H1 (cell line): ENCODE measurements at regions not wholly inside any gene's neighbourhood (a gene's known extent, or its start where the extent isn't known, plus 50 kb on each side); places are given as distances from the start of the nearest gene placed in this dataset.

Source experiments
- CTCF ChIA-PET: fragments of 300-600 bp; sonication (Branson Sonifier 250); formaldehyde crosslinking; loops from one replicate; lab custom pipeline; 2021; ENCODE audit not compliant: partially characterized antibody; lab: Charles Lee
- POLR2A ChIA-PET: fragments of 300-600 bp; sonication (Branson Sonifier 250); formaldehyde crosslinking; loops from one replicate; lab custom pipeline; 2021; ENCODE audit warnings: inconsistent platforms; ENCODE audit not compliant: partially characterized antibody; lab: Charles Lee
- DNase-seq, 2 experiments: peaks; one replicate each; pipeline versions ENCODE4 v3.0.0 to v3.0.0-alpha.2; 2010 to 2022; ENCODE audit warnings: low spot score in 2 of 2, low read depth in 1 of 2, mixed read lengths in 1 of 2
- FAIRE-seq: peaks from 2 replicates; lab custom pipeline; 2011; peaks lifted over from hg19 to GRCh38; lab: Jason Lieb, UNC
- H2AFZ ChIP-seq: 2 replicates; pipeline ENCODE4 v1.8.1; 2012; ENCODE audit warnings: low read length, inconsistent platforms
- H2AK5ac ChIP-seq: 2 replicates; pipeline ENCODE4 v1.6.1; 2013; ENCODE audit warnings: low read depth, low read length
- H2BK120ac ChIP-seq: replicated peaks from 2 replicates; pipeline ENCODE3; 2013; ENCODE audit warnings: low read depth, low read length, inconsistent platforms
- H2BK12ac ChIP-seq: 2 replicates; pipeline ENCODE4 v1.6.1; 2013; ENCODE audit warnings: low read depth, low read length
- H2BK15ac ChIP-seq: 2 replicates; pipeline ENCODE4 v1.6.1; 2013; ENCODE audit warnings: low read length
- H2BK20ac ChIP-seq: 2 replicates; pipeline ENCODE4 v1.6.1; 2013; ENCODE audit warnings: low read length
- H2BK5ac ChIP-seq: 2 replicates; pipeline ENCODE4 v1.6.1; 2013; ENCODE audit warnings: low read depth, low read length
- H3K14ac ChIP-seq: 2 replicates; pipeline ENCODE4 v1.6.1; 2013; ENCODE audit warnings: inconsistent platforms; ENCODE audit not compliant: insufficient read length
- H3K18ac ChIP-seq: 2 replicates; pipeline ENCODE4 v1.6.1; 2013; ENCODE audit warnings: low read length; ENCODE audit errors: extremely low read depth
- H3K23ac ChIP-seq: 2 replicates; pipeline ENCODE4 v1.6.1; 2013; ENCODE audit warnings: inconsistent platforms; ENCODE audit not compliant: insufficient read length
- H3K23me2 ChIP-seq: 2 replicates; pipeline ENCODE4 v1.6.1; 2013; ENCODE audit warnings: low read depth, low read length
- H3K27ac ChIP-seq: 2 replicates; pipeline ENCODE4 v1.6.1; 2011; ENCODE audit warnings: low read depth, low read length, inconsistent platforms
- H3K27me3 ChIP-seq, 4 experiments: replicated peaks in 1 of 4; 1 replicate in 1 of 4; 2 replicates in 3 of 4; pipeline versions ENCODE4 v1.6.1 to v1.8.1; 2011 to 2013; ENCODE audit warnings: low read length in 3 of 4, mild to moderate bottlenecking in 3 of 4, inconsistent platforms in 2 of 4, mixed read lengths in 2 of 4, moderate library complexity in 1 of 4; ENCODE audit not compliant: control insufficient read depth in 3 of 4, insufficient read depth in 3 of 4; ENCODE audit errors: extremely low read depth in 1 of 4
- H3K36me3 ChIP-seq, 4 experiments: 2 replicates each; pipeline versions ENCODE4 v1.6.1 to v1.8.1; 2011 to 2013; ENCODE audit warnings: mild to moderate bottlenecking in 4 of 4, low read length in 3 of 4, moderate library complexity in 2 of 4, control low read depth in 1 of 4, inconsistent platforms in 1 of 4; ENCODE audit not compliant: insufficient read depth in 4 of 4, control insufficient read depth in 2 of 4
- H3K4ac ChIP-seq: replicated peaks from 2 replicates; pipeline ENCODE3; 2013; ENCODE audit warnings: low read length, low read depth, mixed read lengths, inconsistent platforms; ENCODE audit not compliant: insufficient read length
- H3K4me1 ChIP-seq, 4 experiments: replicated peaks in 1 of 4; 1 replicate in 1 of 4; 2 replicates in 3 of 4; pipeline versions ENCODE4 v1.6.1 to v1.8.1; 2011 to 2013; ENCODE audit warnings: low read length in 3 of 4, inconsistent platforms in 2 of 4, mixed read lengths in 1 of 4; ENCODE audit not compliant: insufficient read depth in 4 of 4, control insufficient read depth in 3 of 4
- H3K4me2 ChIP-seq, 2 experiments: 2 replicates each; pipeline versions ENCODE4 v1.6.1 to v1.8.1; 2011 to 2013; ENCODE audit warnings: low read depth in 2 of 2, low read length in 2 of 2, control low read depth in 1 of 2, inconsistent platforms in 1 of 2, mild to moderate bottlenecking in 1 of 2; ENCODE audit not compliant: insufficient read depth in 1 of 2
- H3K4me3 ChIP-seq, 4 experiments: fragments of 200-600, 300-600 bp in 1 of 4; sonication (generic), shearing (Covaris generic), sonication (Bioruptor Twin) in 1 of 4; 2 replicates each; pipeline versions ENCODE4 v1.5.1 to v1.8.1; 2011 to 2016; ENCODE audit warnings: low read length in 4 of 4, low read depth in 3 of 4, control low read depth in 2 of 4, inconsistent platforms in 2 of 4, mild to moderate bottlenecking in 2 of 4, mixed read lengths in 1 of 4, moderate library complexity in 1 of 4; ENCODE audit not compliant: insufficient read depth in 2 of 4; ENCODE audit errors: extremely low read depth in 1 of 4
- H3K56ac ChIP-seq: replicated peaks from 2 replicates; pipeline ENCODE3; 2013; ENCODE audit warnings: low read depth, mild to moderate bottlenecking, mixed read lengths, low read length, inconsistent platforms; ENCODE audit not compliant: insufficient read length
- H3K79me1 ChIP-seq: 2 replicates; pipeline ENCODE4 v1.6.1; 2013; ENCODE audit warnings: low read depth, low read length, control low read depth
- H3K79me2 ChIP-seq, 2 experiments: 2 replicates each; pipeline versions ENCODE4 v1.6.1 to v1.8.1; 2012 to 2013; ENCODE audit warnings: low read length in 2 of 2, mild to moderate bottlenecking in 2 of 2, inconsistent platforms in 1 of 2; ENCODE audit not compliant: insufficient read depth in 2 of 2, control insufficient read depth in 1 of 2
- H3K9ac ChIP-seq, 4 experiments: replicated peaks in 1 of 4; 1 replicate in 1 of 4; 2 replicates in 3 of 4; pipeline versions ENCODE4 v1.6.1 to v1.8.1; 2011 to 2013; ENCODE audit warnings: low read depth in 3 of 4, low read length in 3 of 4, control low read depth in 2 of 4, mild to moderate bottlenecking in 2 of 4, moderate library complexity in 2 of 4, inconsistent platforms in 1 of 4; ENCODE audit errors: extremely low read depth in 1 of 4
- H3K9me3 ChIP-seq, 2 experiments: 2 replicates each; pipeline versions ENCODE4 v1.6.1 to v1.8.1; 2012 to 2013; ENCODE audit warnings: mild to moderate bottlenecking in 2 of 2, moderate library complexity in 2 of 2, control low read depth in 1 of 2, inconsistent platforms in 1 of 2, low read depth in 1 of 2, low read length in 1 of 2, mixed read lengths in 1 of 2; ENCODE audit not compliant: insufficient read depth in 2 of 2
- H4K20me1 ChIP-seq, 2 experiments: replicated peaks in 1 of 2; 2 replicates each; pipeline versions ENCODE3 to v1.8.1; 2011 to 2013; ENCODE audit warnings: inconsistent platforms in 2 of 2, low read length in 2 of 2, mild to moderate bottlenecking in 1 of 2; ENCODE audit not compliant: insufficient read depth in 2 of 2, control insufficient read depth in 1 of 2
- H4K5ac ChIP-seq: 2 replicates; pipeline ENCODE4 v1.6.1; 2013; ENCODE audit warnings: low read length, low read depth, mixed read lengths, inconsistent platforms; ENCODE audit not compliant: insufficient read length
- H4K8ac ChIP-seq: 2 replicates; pipeline ENCODE4 v1.8.0; 2013; ENCODE audit warnings: mild to moderate bottlenecking, moderate library complexity, low read length, inconsistent platforms; ENCODE audit not compliant: insufficient read depth; ENCODE audit errors: extremely low read depth
- H4K91ac ChIP-seq: replicated peaks from 2 replicates; pipeline ENCODE3; 2013; ENCODE audit warnings: low read length, mixed read lengths, inconsistent platforms; ENCODE audit not compliant: insufficient read length
- E2F6 ChIP-seq: IDR thresholded peaks from 2 replicates; pipeline ENCODE4 v1.6.1; 2012; ENCODE audit warnings: inconsistent platforms
- GABPA ChIP-seq: IDR thresholded peaks from 2 replicates; pipeline ENCODE4 v1.6.1; 2011; ENCODE audit warnings: mild to moderate bottlenecking, low read length, moderate library complexity, borderline replicate concordance; ENCODE audit not compliant: insufficient read depth
- KDM5A ChIP-seq: fragments of 200-600 bp; IDR thresholded peaks from 2 replicates; pipeline ENCODE4 v1.7.1; 2012; ENCODE audit warnings: mild to moderate bottlenecking, low read length, inconsistent platforms, mixed read lengths
- SIRT6 ChIP-seq: IDR thresholded peaks from one replicate; pipeline ENCODE4 v1.7.1; 2012; ENCODE audit warnings: low read length, inconsistent platforms
- SP1 ChIP-seq: IDR thresholded peaks from 2 replicates; pipeline ENCODE4 v1.6.1; 2011; ENCODE audit warnings: low read depth, low read length
- SRF ChIP-seq: IDR thresholded peaks from 2 replicates; pipeline ENCODE4 v1.6.1; 2011; ENCODE audit warnings: mild to moderate bottlenecking, low read depth, low read length, moderate library complexity
- WGBS, 2 experiments: shearing (Covaris generic) in 1 of 2; methylation state at CpG; one replicate each; pipeline versions ENCODE4 v1.1.6 to v1.1.7; 2013 to 2015; ENCODE audit warnings: low lambda C conversion rate in 2 of 2, mixed read lengths in 2 of 2, inconsistent platforms in 1 of 2, low coverage in 1 of 2, missing lambda C conversion rate in 1 of 2; ENCODE audit not compliant: insufficient replicate concordance in 2 of 2, insufficient coverage in 1 of 2, insufficient read length in 1 of 2; ENCODE audit errors: extremely low coverage in 1 of 2, missing lambda C conversion rate in 1 of 2; 5-methylcytosine and 5-hydroxymethylcytosine counted together

GRCh38 chrY:21267164-21267563, 244.0 kb upstream of the RBMY1B start:
- Histone ChIP-seq H3K4me2 (no peak overlapping the region), H3K23me2 (no peaks in the 10 kb centered on the region), H3K9ac (no peak overlapping the region), H3K79me2 (no peaks in the 10 kb centered on the region), H3K56ac (no peak overlapping the region), H2AFZ (no peak overlapping the region), H4K8ac (no peak overlapping the region), H3K4me1 (no peaks in the 10 kb centered on the region), H3K27ac (no peak overlapping the region), H4K5ac (no peak overlapping the region), H4K91ac (no peak overlapping the region), H2AK5ac (no peak overlapping the region), H4K20me1 (no peaks in the 10 kb centered on the region), H2BK5ac (no peak overlapping the region), H3K9me3 (peaks cover 0 to 37% of the 10 kb centered on the region in 2 experiments; a peak in 2 of 4 replicates), H3K79me1 (no peaks in the 10 kb centered on the region), H3K23ac (no peak overlapping the region), H3K18ac (no peak overlapping the region), H2BK15ac (no peak overlapping the region), H2BK20ac (no peak overlapping the region), H2BK120ac (no peak overlapping the region), H2BK12ac (no peak overlapping the region), H3K36me3 (no peaks in the 10 kb centered on the region), H3K4me3 (no peak overlapping the region), H3K14ac (no peak overlapping the region), H3K27me3 (no peaks in the 10 kb centered on the region), H3K4ac (no peak overlapping the region)
- WGBS, 2 experiments, result 86% methylated on average over 1 of the region's 1 CpG; no CpG with 5 or more reads in 1 of the 2 experiments
- DNase-seq (no peak), FAIRE-seq (no peak)
- POLR2A ChIA-PET, result no interaction called here
- TF ChIP-seq SP1 (no peak), SRF (no peak), KDM5A (no peak), SIRT6 (no peak), E2F6 (no peak), GABPA (no peak)
- CTCF ChIA-PET, result no interaction called here
